SH-SY5Y (cell line): ENCODE measurements at regions not wholly inside any gene's neighbourhood (a gene's known extent, or its start where the extent isn't known, plus 50 kb on each side); places are given as distances from the start of the nearest gene placed in this dataset.

Experiments
- GATA2 ChIP-seq: IDR thresholded peaks from 2 replicates; pipeline ENCODE4 v1.6.1; 2011; ENCODE audit warnings: mild to moderate bottlenecking, low read depth, low read length
- GATA3 ChIP-seq: IDR thresholded peaks from 2 replicates; pipeline ENCODE4 v1.6.1; 2011; ENCODE audit warnings: low read depth, mild to moderate bottlenecking, low read length, moderate library complexity

DNA sequence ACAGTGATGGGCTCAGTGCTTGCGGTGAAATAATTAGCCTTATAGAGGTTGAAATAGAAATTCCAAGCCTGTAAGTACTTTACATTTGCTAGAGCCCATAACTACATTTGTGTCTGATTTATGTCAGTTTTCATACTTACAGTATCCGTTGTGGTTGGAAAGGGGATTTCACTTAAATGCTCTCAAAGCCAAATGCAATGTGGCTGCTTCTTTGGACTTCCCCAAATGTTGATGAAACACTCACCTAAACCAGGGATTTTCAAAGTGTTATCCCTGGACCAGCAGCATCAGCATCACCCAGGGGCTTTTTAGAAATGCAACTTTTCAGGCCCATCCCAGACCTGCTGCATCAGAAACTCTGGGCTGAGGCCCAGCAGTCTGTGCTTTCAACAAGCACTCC is 378.7 kb downstream of the MCTP2 start:
- TF ChIP-seq GATA2 (no peak), GATA3 (no peak)
